Tibial nerve (tissue), 4 donors: ENCODE measurements at regions not wholly inside any gene's neighbourhood (a gene's known extent, or its start where the extent isn't known, plus 50 kb on each side); places are given as distances from the start of the nearest gene placed in this dataset.

Experiments
- CTCF ChIP-seq, 5 experiments: fragments of 200-600 bp in 3 of 5; fragments of 450-650 bp in 2 of 5; sonication (generic) in 3 of 5; IDR thresholded peaks; one replicate each; pipeline ENCODE4 v1.5.1; 2016 to 2019; ENCODE audit warnings: antibody characterized with exemption in 5 of 5, mild to moderate bottlenecking in 3 of 5, moderate library complexity in 2 of 5
- EP300 ChIP-seq, 2 donors: sonication (generic); formaldehyde crosslinking; IDR thresholded peaks; one replicate each; pipeline ENCODE4 v1.6.1; 2017; ENCODE audit warnings: antibody characterized with exemption in 2 of 2, mild to moderate bottlenecking in 1 of 2

- no peak for TF ChIP-seq EP300 (IDR thresholded peaks at IDR 0.05)
- TF ChIP-seq CTCF (IDR thresholded peaks at IDR 0.05): no peak
Measured at GRCh38 chr12:25808604-25809003, 149.9 kb upstream of the RASSF8 start.
